H1 (cell line): ENCODE measurements at regions not wholly inside any gene's neighbourhood (a gene's known extent, or its start where the extent isn't known, plus 50 kb on each side); places are given as distances from the start of the nearest gene placed in this dataset.

Experiments
- ATF2 ChIP-seq: IDR thresholded peaks from 2 replicates; pipeline ENCODE4 v1.6.1; 2012; ENCODE audit warnings: low read length, inconsistent platforms
- CHD7 ChIP-seq: fragments of 300-600 bp; sonication (generic); IDR thresholded peaks from 2 replicates; pipeline ENCODE4 v1.7.1; 2012; ENCODE audit warnings: low read length, moderate library complexity, mild to moderate bottlenecking, inconsistent platforms; ENCODE audit not compliant: insufficient replicate concordance

- no peak for TF ChIP-seq ATF2
- TF ChIP-seq CHD7: no peak
- TF ChIP-seq, all 59 proteins: peak for 0
Observed at GRCh38 chr2:106700616-106701015, 185.4 kb downstream of the ST6GAL2 start (continued).
